ENCODE measurements at regions not wholly inside any gene's neighbourhood (a gene's known extent, or its start where the extent isn't known, plus 50 kb on each side); places are given as distances from the start of the nearest gene placed in this dataset.
"Not testable (repeated sequence)": the region's sequence is repeated elsewhere in the genome, so short reads cannot be mapped to it uniquely, and the experiment has no call there.

GRCh38 chr10:125247576-125247975 is 87.2 kb upstream of the CTBP2 start:
- DNase-seq (ENCODE audit: low read depth, low spot score) = no peak

GRCh38 chr10:125243532-125244253 is 83.3 kb upstream of the CTBP2 start:
- DNase-seq (ENCODE audit: low read depth, low spot score) = no peak

- no peak for DNase-seq (ENCODE audit: low read depth, low spot score)
These were observed 78.3 kb upstream of the CTBP2 start for GRCh38 chr10:125238682-125239081.

GRCh38 chr10:125236091-125236490 is 75.7 kb upstream of the CTBP2 start:
- no peak for DNase-seq (ENCODE audit: low read depth, low spot score)

- no peak for DNase-seq (ENCODE audit: low read depth, low spot score)
These were observed 75.0 kb upstream of the CTBP2 start for GRCh38 chr10:125235093-125236069.

- not testable (repeated sequence) for DNase-seq (ENCODE audit: low read depth, low spot score)
These were observed 74.2 kb upstream of the CTBP2 start for GRCh38 chr10:125234576-125234975.

GRCh38 chr10:125233726-125234125 is 73.4 kb upstream of the CTBP2 start:
- no peak for DNase-seq (ENCODE audit: low read depth, low spot score)

- DNase-seq (ENCODE audit: low read depth, low spot score) = no peak
These were observed 72.5 kb upstream of the CTBP2 start for GRCh38 chr10:125232841-125233240.

GRCh38 chr10:125231813-125232475 is 71.6 kb upstream of the CTBP2 start:
- DNase-seq (ENCODE audit: low read depth, low spot score) = no peak

GRCh38 chr10:125231116-125231812 is 70.9 kb upstream of the CTBP2 start:
- DNase-seq (ENCODE audit: low read depth, low spot score) = peak; percentile 94

GRCh38 chr10:125230251-125230650 is 69.9 kb upstream of the CTBP2 start:
- no peak for DNase-seq (ENCODE audit: low read depth, low spot score)

- not testable (repeated sequence) for DNase-seq (ENCODE audit: low read depth, low spot score)
These were observed 68.0 kb upstream of the CTBP2 start for GRCh38 chr10:125228245-125228940.

- no peak for DNase-seq (ENCODE audit: low read depth, low spot score)
These were observed 67.2 kb upstream of the CTBP2 start for GRCh38 chr10:125227546-125227945.

GRCh38 chr10:125226823-125227222 is 66.5 kb upstream of the CTBP2 start:
- DNase-seq (ENCODE audit: low read depth, low spot score) = no peak

- DNase-seq (ENCODE audit: low read depth, low spot score) = no peak
These were observed 65.6 kb upstream of the CTBP2 start for GRCh38 chr10:125226005-125226404.

GRCh38 chr10:125225051-125225450 is 64.7 kb upstream of the CTBP2 start:
- DNase-seq (ENCODE audit: low read depth, low spot score) = no peak

- DNase-seq (ENCODE audit: low read depth, low spot score) = no peak
These were observed 62.3 kb upstream of the CTBP2 start for GRCh38 chr10:125222515-125223308.

- no peak for DNase-seq (ENCODE audit: low read depth, low spot score)
These were observed 61.4 kb upstream of the CTBP2 start for GRCh38 chr10:125221716-125222115.

- no peak for DNase-seq (ENCODE audit: low read depth, low spot score)
These were observed 59.4 kb upstream of the CTBP2 start for GRCh38 chr10:125219776-125220175.

GRCh38 chr10:125218967-125219366 is 58.6 kb upstream of the CTBP2 start:
- DNase-seq (ENCODE audit: low read depth, low spot score) = no peak

Measured in astrocyte of the hippocampus (primary cell).